Medulla oblongata (tissue), 1 donor: ENCODE measurements at regions not wholly inside any gene's neighbourhood (a gene's known extent, or its start where the extent isn't known, plus 50 kb on each side); places are given as distances from the start of the nearest gene placed in this dataset.
"Not testable (repeated sequence)": the region's sequence is repeated elsewhere in the genome, so short reads cannot be mapped to it uniquely, and the experiment has no call there.

Source experiments
- DNase-seq: peaks from one replicate; pipeline ENCODE4 v3.0.0-alpha.2; 2015; ENCODE audit errors: extremely low spot score

DNA sequence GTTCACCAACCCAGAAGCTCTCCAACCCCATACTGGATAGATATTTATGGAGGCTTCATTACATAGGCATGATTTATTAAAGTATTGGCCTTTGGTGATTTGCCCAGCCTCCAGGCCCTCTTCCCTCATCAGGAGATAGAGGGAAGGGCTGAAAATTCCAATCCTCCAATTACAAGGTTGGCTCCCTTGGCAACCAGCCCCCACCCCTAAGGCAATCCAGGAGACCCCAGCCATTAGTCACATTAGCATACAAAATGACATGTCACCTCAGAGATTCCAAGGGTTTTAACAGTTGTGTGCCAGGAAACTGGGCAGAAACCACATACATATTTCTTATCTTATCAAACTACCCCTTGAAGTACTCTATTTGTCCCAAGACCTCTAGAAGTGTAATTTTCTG lies 210.0 kb downstream of the HINT1 start:
- no peak for DNase-seq

DNA sequence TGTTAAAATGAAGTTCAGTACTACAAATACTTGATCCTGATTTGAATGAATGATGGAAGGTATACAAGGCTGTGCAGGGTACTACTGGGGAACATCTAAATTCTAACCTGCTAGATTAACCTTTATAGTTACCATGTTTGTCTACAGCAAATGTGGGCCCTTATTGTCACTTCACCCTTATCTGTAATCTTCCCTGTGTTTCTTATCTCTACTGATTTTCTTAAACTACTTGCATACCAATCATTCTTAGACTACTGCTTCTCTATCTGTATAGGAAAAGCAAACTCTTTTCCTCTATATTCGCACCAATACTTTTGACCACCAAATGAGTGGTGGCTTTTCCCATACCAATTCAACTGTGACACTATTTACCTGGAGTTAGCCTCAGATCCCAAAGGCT lies 210.7 kb downstream of the HINT1 start:
- DNase-seq: no peak

DNA sequence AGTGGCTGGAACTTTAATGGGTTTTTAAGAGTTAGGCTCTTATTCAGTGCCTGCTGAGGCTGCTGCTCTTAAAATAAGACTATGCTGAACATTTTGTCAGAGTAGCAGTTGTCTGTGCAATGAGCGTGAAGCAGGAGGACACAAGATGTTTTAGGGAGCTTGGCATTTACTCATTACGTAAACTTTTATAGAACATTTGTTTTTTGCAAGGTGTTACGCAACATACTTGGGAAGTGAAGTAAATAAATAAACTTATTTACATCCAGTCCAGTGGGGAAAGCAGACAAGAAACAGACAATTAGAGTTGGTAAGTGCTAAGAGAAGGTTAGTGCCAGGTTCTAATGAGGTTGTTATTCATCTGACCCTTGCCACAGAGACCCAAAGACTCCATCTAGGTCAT lies 226.0 kb downstream of the HINT1 start:
- DNase-seq: no peak

DNA sequence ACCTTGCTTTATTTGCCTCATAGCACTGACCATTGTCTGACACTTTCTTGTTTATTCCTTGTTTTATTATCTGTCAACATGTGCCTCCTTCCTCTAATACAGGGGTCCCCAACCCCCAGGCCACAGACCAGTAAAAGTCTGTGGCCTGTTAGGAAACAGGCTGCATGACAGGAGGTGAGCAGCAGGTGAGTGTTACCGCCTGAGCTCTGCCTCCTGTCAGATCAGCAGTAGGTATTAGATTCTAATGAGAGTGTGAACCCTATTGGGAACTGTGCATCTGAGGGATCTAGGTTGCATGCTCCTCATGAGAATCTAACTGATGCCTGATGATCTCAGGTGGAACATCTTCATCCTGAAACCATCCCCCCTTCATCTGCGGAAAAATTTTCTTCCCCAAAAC lies 228.0 kb downstream of the HINT1 start:
- DNase-seq: no peak

DNA sequence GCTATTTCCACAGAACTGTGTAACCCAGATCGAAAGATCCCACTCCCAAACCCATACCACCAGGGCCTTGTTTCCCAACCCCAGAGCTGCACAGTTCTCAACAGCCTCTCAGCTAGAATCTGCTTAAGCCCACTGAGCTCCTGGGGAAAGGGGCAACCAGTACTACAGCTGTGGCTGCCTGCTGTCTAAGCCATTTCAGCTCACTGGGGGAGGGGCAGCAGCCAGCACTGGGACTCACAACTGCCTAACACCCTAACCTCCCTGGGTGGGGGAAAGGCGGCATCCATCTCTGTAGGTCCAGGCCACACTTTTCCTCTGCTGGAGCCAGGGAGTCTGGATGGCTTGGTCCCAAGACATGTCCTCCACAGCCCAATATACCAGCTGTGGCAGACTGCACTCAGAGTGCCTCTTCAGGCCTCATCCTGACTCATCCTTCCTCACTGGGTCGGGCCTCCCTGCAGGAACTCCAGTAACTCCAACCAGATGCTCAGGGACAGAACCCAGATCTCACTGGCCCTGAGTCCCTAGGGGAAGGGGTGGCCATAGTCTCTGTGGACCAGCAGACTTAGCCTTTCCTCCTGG lies 241.4 kb downstream of the HINT1 start:
- DNase-seq: no peak

DNA sequence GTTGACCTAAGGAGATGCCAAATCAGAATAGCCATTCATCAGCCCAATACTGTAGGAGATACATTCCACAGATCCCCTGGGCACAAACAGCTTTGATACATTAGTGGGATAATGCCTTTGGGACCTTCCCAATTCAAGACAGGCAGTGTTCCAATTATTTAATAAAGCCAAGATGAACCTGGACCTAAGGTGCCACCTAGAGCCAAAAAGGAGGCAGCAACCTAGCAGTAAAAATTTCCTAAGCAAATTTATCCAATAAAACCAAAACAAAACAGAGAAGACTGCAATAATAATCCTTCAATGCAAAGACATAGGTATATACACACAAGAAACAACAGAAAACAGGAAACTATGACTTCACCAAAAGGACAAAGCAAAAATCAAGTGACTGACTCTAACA lies 253.0 kb downstream of the HINT1 start:
- no peak for DNase-seq

DNA sequence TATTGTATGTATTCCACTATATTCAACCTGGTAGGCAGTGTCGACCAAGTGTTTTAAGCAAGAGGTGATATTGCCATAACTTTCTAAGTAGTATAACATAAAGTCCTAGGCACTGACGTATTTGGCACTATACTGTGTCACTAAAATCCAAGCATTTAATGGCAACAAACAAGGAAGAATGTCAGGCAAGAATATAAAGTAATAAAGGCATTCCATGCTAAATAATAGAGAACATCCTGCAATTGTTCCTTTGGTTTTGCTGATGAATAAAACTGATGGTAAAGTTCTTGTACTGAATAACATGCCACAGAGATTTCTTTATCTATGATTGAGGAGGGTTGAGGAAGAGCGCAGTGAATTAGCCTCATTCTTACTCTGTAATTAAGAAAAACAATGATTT lies 256.9 kb downstream of the HINT1 start:
- DNase-seq: no peak

DNA sequence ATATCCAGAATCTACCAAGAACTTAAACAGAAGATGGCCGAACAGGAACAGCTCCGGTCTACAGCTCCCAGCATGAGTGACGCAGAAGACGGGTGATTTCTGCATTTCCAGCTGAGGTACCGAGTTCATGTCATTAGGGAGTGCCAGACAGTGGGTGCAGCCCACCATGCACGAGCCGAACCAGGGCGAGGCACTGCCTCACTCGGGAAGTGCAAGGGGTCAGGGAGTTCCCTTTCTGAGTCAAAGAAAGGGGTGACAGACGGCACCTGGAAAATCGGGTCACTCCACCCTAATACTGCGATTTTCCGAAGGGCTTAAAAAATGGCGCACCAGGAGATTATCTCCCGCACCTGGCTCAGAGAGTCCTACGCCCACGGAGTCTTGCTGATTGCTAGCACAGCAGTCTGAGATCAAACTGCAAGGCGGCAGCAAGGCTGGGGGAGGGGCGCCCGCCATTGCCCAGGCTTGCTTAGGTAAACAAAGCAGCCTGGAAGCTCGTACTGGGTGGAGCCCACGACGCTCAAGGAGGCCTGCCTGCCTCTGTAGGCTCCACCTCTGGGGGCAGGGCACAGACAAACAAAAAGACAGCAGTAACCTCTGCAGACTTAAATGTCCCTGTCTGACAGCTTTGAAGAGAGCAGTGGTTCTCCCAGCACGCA lies 267.4 kb downstream of the HINT1 start:
- not testable (repeated sequence) for DNase-seq

DNA sequence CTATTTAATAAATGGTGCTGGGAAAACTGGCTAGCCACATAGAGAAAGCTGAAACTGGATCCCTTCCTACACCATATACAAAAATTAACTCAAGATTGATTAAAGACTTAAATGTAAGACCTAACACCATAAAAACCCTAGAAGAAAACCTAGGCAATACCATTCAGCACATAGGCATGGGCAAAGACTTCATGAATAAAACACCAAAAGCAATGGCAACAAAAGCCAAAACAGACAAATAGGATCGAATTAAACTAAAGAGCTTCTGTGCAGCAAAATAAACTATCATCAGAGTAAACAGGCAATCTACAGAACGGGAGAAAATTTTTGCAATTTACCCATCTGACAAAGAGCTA lies 267.9 kb downstream of the HINT1 start:
- not testable (repeated sequence) for DNase-seq

DNA sequence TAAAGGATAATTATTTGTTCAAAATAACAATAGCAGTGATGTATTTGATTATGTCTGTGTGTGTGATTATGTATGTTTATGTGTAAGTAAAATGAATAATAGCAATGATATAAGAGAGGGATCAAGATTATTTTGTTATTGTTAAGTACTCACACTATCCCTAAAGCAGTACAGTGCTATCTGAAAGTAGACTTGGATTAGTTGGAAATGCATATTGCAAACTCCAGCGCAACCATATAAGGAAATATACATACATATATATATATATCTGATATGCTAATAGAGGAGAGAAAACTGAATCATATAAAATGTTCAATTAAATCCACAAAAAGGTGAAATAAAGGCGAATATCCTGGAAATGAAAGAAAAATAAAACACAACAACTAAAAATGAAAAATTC lies 268.4 kb downstream of the HINT1 start:
- DNase-seq: no peak

DNA sequence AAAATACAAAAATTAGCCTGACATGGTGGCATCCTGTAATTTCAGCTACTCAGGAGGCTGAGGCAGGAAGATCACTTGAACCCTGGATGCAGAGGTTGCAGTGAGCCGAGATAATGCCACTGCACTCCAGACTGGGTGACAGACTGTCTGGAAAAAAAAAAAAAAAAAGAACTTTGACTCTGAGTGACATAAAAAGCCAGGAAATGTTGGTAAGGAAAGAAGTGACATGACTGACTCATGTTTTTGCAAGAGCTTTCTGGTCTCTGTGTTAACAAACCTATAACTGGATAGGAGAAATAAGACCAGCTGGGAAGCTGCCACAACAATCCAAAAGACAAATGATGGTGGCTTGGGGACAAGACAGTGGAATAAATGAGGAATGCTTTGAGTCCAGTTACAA lies 272.1 kb downstream of the HINT1 start:
- no peak for DNase-seq

DNA sequence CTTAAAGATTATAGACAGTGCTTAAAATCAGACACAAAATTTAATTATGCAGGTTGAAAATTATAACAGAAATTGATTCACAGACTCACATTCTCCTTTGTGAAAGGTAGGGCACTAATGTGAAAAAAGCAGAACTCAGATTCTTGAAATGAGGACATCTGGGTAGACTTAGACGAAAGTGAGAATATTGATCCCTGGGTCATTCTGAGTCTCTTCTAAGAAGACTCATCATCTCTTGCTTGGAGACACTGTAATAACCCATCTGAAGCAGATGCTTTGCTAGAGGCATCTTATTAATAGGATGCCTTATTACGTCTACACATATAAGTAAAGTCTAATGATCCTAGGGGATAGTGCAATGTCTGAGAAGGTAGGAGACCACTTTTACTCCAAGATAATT lies 274.4 kb downstream of the HINT1 start:
- no peak for DNase-seq

DNA sequence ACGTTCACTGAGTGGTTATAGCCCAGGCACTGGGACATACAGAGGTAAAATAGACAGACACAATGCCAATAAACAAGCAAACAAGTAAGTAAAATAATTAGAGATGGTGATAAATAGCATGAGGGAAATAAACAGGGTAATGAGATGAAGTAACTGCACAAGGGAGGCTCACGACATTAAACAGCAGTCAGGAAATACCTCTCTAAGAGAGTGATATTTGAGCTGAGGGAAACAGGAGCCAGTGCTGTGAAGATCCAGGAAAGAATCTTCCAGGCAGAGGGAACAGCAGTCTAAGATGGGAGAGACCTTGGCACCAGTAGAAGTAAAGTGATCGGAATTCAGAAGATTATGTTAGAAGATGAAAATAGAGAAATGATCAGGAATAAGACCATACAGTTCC lies 279.4 kb downstream of the HINT1 start:
- DNase-seq: no peak

DNA sequence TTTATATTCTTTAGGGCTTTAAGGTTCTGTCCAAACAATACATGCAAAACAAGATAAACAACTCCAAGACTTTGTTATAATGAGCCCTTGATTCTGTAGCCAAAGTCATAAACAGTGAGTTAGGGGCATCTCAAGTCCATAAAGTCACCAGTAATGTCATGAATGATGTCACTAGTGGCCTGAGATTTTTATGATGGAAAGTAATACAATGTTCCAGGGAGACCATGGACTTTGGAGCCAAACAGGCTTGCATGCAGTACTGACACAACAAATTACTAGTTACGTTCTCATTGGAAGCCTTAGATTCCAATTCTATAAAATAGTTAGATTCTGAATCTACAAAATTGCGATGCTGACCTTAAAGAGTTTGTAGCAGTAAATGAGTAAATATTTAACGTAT lies 280.0 kb downstream of the HINT1 start:
- DNase-seq: no peak

DNA sequence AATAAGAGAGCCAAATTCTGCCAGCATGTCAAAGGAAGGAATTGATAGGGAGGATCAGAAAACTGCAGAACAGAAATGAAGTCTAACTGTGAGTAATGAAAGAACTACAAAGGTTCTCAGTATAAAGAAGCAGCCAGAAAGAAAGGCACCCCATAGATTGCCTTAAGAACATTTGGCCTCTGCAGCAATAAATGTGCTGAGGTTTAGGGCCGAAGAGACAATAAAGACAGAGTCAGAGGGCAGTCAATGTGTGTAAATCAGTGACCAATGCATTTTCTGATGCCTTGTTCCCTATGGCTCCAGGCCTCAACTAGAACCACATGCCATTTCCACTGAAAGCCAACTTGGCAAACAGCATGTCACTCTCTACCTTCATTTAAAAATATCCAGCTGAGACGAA lies 281.0 kb downstream of the HINT1 start:
- DNase-seq: no peak

DNA sequence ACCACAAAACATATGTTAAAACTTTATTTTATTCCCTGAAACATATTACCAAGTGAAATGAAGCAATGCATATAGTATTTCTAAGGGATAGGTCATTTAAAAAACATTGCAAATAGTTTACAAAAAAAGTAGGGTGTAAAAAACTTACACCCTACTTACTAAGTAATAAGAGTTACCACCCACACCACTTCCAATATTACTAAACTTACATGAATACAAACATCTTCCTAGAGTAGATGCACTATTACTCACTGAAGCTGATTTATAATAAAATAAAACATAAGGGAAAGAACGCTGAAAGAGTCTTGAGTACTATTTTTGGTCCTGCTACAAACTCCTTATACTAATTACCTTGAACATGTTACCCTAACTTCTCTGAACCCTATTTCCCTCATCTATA lies 289.4 kb downstream of the HINT1 start:
- no peak for DNase-seq

DNA sequence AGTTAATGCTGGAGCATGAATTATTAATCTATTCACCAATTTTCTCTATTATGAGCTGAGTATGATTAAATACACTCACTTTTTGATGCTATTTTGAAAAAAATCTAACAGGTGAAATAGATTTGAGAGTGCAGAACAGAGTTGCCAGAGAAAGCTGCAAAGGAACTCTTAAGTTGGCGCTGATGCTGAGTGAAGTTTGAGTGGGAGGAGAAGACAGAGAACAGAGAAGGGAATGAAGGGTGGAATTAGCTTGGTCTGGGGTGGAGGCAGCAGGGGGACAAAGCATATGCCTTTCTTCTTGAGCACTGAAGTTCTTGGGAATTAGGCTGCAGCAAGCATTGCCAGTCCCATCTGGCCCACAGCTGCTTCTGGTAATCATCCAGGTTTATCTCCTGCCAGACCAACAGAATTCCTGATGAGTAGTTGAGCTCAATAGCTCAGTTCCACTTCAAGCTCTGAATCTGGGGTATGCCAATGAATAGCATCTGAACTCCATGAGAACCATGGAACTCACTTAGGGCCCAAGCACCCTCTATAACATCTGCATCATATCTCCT lies 290.1 kb downstream of the HINT1 start:
- DNase-seq: no peak

DNA sequence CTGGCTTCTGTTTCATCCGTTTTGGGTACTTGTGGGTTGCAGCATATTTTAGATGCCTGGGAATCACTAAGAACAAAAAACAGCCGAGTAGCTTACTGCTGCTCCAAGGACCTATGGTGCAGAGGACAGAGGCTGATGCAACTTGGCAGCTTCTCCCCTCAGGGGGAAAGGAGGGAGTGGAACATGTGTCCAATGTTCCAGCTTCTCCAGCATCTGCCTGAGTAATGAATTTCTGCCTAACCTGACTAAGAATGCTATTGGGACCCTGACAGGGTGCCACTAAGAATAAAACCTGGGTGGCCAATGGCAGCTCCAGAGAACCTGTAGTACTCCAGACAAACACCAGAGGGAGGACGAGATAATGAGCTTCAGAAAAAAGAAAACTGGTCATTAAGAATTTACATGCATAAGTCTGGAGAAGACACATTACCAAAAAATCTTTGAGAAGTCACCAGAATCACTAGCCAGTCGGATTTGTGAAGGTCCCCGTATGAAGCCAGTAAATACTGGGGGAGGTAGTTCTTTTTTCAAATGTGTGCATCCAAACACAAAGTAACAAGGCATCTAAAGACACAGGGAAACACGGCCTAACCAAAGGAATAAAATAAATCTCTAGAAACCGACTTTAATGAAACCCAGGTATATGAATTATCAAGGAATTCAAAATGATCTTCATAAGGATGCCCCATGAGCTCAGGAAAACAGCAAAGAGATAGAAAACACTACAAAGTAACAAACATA lies 293.5 kb downstream of the HINT1 start:
- peak; percentile 9 for DNase-seq

DNA sequence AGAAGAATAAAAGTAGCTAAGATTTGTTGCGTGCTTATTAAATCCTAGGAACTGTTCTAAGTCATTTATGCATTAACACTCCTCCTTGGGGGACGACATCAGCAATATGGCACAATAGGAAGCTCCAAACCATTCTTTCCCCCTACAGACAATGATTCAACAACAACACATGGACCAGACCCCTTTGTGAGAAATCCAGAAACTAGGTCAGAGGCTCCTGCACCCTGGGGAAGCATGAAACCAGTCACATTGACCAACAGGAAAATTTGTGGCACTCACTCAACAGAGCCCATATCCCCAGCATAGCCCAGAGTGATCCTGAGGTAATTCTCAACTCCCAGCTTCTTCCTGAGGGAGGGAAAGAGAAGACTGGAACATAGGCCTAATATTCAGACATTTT lies 294.4 kb downstream of the HINT1 start:
- DNase-seq: no peak

DNA sequence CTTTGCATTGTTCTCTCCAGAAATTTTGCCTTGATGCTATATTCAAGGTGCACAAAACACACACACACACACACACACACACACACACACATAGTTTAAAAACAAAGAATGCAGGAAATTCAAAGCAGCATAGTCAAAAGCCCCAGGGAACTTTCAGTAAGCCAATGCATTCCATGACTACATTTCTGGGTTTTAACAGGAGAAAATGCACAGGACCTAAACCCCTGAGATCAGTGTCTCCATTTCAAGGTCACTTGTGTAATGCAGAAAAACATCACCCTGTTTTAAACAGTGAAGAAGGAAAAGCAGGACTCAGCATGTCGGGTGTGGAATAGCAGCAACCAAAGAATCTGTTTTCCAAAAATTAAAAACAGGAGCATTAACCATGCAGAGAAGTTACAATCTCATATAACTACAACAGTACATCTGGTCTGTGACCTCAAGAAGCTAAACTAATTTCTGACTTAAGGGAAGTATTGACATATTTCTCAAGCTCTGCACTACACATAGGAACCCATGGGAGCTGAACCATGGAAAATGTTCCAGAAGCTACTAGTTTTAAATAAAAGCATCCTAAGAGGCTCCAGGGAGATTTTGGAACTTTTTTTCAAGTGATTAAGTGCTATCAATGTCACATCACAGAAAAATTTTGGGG lies 296.7 kb downstream of the HINT1 start:
- no peak for DNase-seq

DNA sequence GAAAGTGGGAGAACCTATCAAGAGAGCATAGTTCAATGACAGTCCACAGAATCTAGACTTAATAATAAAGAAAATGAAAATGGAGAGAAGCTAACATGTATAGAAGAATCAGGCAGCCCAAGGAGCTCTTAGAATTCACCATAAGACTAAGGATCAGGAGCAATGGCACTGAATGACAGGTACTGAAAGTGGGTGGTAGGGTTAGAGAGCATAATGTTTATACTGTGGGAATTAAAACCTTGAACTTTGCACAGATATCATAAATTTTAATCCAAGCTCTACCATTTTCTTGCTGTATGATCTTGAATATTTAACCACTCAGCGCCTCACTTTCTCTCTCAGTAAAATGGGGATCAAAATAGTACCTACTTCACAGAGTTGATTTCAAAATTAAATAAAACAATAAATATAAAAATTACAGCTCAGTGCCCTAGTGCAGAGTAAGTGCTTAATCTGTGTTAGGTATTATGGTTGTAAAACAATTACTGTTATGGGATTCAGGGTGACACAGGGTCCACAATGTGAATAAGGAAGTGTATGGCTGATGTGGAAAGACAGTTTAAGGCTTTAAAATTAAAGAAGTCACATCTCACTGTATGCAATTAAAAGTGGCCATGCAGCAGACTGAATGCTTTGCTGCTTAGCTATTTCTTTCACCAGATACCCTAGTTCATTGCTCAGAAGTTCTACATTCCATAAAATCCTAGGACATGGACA lies 319.8 kb downstream of the HINT1 start:
- DNase-seq: no peak
